Activated naive CD8-positive, alpha-beta T cell treated with anti-CD3 and anti-CD28 coated beads, Interleukin-2, amount 50 U/mL, for 24 hours (primary cell): ENCODE measurements at regions not wholly inside any gene's neighbourhood (a gene's known extent, or its start where the extent isn't known, plus 50 kb on each side); places are given as distances from the start of the nearest gene placed in this dataset.

Experiments used
- ATAC-seq: fragments of 150-1000 bp; cut with Tn5 transposase; one replicate; pipeline ENCODE4 v1.10.0; 2021
- DNase-seq: peaks from one replicate; pipeline ENCODE4 v3.0.0; 2021
- H3K27ac Mint-ChIP-seq: one replicate; pipeline ENCODE4 v1.8.0; 2021; ENCODE audit warnings: mild to moderate bottlenecking, mixed read lengths
- H3K27me3 Mint-ChIP-seq: one replicate; pipeline ENCODE4 v1.8.0; 2021; ENCODE audit warnings: mixed read lengths
- H3K36me3 Mint-ChIP-seq: one replicate; pipeline ENCODE4 v1.8.0; 2021; ENCODE audit warnings: low read depth, mixed read lengths
- H3K4me1 Mint-ChIP-seq: one replicate; pipeline ENCODE4 v1.8.0; 2021; ENCODE audit warnings: mixed read lengths
- H3K4me3 Mint-ChIP-seq: one replicate; pipeline ENCODE4 v1.8.0; 2021; ENCODE audit warnings: mild to moderate bottlenecking, moderate library complexity, mixed read lengths
- H3K9me3 Mint-ChIP-seq: one replicate; pipeline ENCODE4 v1.8.0; 2021; ENCODE audit warnings: mixed read lengths

DNA sequence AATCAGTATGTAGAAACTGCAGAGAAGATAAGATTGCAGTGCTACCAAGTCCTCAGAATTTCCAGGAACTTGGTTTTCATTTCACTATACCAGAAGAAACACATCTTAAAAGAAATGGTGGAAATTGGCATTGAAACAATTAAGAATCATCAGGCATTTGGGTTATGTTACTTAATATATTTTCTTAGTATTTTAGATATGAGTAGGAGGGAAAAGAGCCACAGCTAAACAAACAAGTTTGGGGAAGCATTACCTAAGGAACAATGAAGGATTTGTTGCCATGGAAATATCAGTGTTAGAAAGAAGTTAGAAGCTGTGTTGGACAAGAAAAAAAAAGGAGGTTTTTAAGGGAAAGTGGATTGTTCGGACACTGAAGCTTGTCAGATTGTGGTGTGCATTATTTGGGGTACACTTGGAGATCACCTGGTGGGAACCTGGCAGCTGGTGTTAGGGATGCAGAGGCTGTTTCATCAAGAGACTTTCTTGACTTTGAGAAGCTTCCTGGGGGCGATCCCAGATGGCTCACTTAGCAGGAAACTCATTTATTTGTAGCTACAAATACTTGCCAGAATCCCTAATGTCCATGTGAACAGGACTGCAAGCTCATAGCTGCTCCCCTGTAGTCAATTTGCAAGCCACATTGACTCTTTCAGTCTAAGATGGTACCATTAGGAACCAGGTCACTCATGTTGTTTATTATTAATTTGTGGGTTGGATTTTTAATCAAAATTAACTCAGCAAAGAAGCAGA lies 246.7 kb downstream of the RFC3 start:
- Mint-ChIP-seq H3K4me1 (no peaks in the 10 kb centered on the region), H3K9me3 (no peaks in the 10 kb centered on the region), H3K27ac (no peak overlapping the region), H3K27me3 (peaks cover 2% of the 10 kb centered on the region), H3K4me3 (no peak overlapping the region), H3K36me3 (no peaks in the 10 kb centered on the region)
- DNase-seq = no peak
- ATAC-seq = no peak

DNA sequence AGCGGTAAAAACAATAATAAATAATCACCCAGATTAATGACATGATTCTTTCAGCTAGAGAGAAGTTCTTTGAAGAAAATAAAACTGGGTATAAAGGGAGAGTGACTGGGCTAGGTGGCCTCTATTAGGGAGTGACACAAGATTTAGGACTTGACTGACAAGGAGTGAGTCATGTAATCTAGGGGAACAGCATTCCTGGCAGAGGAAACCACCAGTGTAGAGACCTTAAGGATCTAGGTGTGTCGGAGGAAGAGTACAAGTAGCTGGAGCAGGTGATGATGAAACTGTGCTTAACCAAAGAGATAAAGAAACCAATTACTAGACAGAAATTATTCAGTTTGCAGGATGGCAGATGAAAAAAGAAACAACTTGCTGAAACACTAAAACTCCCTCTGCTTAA lies 248.0 kb downstream of the RFC3 start:
- ATAC-seq (no peak), DNase-seq (no peak)
- Mint-ChIP-seq H3K36me3 (no peaks in the 10 kb centered on the region), H3K4me1 (no peaks in the 10 kb centered on the region), H3K27me3 (peaks cover 2% of the 10 kb centered on the region), H3K4me3 (no peak overlapping the region), H3K9me3 (no peaks in the 10 kb centered on the region), H3K27ac (no peak overlapping the region)

DNA sequence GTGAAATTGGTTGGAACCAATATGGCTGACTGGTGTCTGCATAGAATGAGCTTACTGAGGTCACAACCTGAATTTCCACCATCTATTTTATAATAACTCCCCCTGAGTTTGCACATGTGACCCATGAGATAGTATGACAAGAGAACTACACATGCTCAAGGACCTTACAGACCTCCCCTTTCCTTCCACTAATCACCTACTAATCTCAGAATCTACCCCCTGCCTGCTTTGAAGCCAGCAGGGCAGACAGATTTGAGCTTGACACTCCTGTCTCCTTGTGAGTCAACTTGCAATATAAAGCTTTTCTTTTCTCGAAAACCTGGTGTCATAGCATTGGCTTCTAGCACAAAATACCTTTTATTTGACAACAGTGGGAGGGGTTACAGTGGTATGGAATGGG lies 248.4 kb downstream of the RFC3 start:
- Mint-ChIP-seq H3K36me3 (no peaks in the 10 kb centered on the region), H3K4me1 (no peaks in the 10 kb centered on the region), H3K27ac (no peak overlapping the region), H3K27me3 (peaks cover 2% of the 10 kb centered on the region), H3K9me3 (no peaks in the 10 kb centered on the region), H3K4me3 (no peak overlapping the region)
- ATAC-seq (no peak), DNase-seq (no peak)

DNA sequence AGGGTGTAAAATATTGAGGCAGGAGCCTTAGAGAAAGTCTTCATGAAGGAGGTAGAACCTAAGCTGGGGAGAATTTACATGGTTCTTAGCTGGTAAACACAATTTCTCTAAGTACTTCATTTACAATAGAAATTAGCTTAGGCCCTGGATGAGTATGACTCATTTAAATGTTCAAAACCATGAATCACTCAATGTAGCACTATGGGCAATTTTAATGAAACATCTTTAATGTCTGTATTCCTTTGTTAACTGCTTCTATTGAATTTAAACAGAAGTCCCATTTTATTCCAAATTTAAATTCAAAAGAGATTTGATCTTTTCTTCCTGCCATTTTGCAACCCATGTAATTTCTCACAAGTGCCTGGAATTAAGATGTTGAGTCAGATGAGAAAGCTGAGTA lies 252.1 kb downstream of the RFC3 start:
- H3K36me3 Mint-ChIP-seq = no peaks in the 10 kb centered on the region
- H3K9me3 Mint-ChIP-seq = peaks cover 10% of the 10 kb centered on the region
- no peaks in the 10 kb centered on the region for H3K27me3 Mint-ChIP-seq
- no peak overlapping the region for H3K27ac Mint-ChIP-seq
- H3K4me3 Mint-ChIP-seq = no peak overlapping the region
- no peaks in the 10 kb centered on the region for H3K4me1 Mint-ChIP-seq
- ATAC-seq (no peak), DNase-seq (no peak)

DNA sequence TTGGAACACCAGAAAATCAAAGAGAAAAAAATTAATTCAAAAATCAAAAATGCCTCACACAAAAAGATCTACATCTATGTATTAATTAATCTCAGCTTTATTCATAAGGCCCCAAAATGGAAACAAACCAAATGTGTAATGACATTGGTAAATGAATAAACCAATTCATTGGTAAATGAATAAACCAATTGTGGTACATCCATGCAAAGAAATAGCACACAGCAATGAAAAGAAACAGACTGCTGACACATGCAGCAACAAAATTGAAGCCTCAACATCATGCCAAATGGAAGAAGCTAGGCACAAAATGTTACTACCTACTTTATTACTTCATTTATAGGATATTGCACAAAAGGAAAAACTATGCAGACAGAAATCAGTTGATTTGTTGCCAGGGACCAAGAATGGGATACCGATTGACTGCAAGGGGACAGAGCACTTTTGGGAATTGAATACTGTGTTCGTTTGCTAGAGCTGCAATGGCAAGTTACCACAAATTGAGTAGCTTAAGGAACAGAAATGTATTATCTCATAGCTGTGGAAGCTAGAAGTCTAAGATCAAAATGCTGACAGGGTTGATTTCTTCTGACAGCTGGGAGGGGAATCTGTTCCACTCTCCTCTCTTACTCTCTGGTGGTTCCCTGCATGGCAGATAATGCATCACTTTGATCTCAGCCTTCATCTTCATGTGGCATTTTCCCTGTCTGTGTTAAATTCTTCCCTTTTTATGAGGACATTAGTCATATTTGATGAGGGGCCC lies 252.8 kb downstream of the RFC3 start:
- Mint-ChIP-seq H3K9me3 (peaks cover 10% of the 10 kb centered on the region), H3K27me3 (no peaks in the 10 kb centered on the region), H3K27ac (no peak overlapping the region), H3K36me3 (no peaks in the 10 kb centered on the region), H3K4me1 (no peaks in the 10 kb centered on the region), H3K4me3 (no peak overlapping the region)
- ATAC-seq = no peak
- DNase-seq = no peak

DNA sequence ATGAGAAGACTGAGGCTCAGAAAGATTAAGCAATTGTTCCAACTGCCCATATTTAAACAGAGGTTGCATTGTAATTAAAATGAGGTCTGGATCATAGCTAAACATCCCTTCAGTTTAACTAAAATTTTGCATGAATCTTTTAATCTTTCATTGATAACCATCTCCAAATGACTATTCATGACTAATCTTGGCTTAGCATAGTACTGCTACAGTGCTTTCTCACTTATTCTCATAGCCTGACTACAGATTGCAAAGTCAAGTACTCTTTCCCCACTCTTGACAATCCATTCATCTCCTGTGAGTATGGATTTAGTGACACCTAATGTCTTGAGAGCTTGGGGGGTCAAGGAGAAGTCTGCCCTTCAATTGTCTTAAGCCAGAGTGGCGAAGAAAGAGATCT lies 258.4 kb downstream of the RFC3 start:
- Mint-ChIP-seq H3K9me3 (peaks cover 10% of the 10 kb centered on the region), H3K4me1 (no peaks in the 10 kb centered on the region), H3K36me3 (no peaks in the 10 kb centered on the region), H3K27me3 (no peaks in the 10 kb centered on the region), H3K27ac (no peak overlapping the region), H3K4me3 (no peak overlapping the region)
- ATAC-seq (no peak), DNase-seq (no peak)

DNA sequence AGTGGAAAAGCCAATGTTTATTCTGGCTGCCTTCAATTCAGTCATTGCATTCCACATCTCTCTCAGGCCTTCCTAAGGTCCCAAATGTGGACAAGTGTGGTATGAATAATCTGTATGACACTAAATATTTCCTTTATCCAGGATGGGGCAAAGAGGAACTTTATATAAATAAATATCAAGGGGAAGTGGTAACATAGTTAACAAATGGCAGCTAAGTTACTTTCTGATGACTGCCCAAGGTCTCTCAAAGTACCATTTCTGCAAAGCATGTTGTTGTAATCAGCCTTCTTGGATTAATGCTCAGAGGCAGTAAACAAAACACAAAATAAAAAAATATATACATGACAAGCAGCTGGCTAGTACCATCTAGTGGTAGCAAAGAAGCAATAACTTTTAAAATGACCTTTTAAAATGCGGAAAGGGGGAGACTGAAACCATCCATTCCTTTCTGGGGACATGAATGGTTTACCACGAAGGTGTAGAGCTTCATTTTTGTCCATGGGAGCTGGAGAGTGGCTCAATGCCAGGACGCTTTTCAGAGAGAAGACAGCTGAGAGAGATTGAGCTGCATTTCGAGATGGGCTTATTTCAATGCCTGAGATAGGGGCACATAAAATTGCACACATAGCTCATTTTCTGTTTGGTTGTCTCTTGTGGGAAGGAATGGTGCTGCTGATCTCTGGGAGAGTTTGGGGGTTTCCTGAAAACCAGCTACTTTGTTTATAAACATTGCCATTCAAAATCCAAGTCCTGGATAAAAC lies 259.2 kb downstream of the RFC3 start:
- DNase-seq = no peak
- no peak for ATAC-seq
- Mint-ChIP-seq H3K4me1 (no peaks in the 10 kb centered on the region), H3K9me3 (peaks cover 10% of the 10 kb centered on the region), H3K4me3 (no peak overlapping the region), H3K27me3 (no peaks in the 10 kb centered on the region), H3K27ac (no peak overlapping the region), H3K36me3 (no peaks in the 10 kb centered on the region)

DNA sequence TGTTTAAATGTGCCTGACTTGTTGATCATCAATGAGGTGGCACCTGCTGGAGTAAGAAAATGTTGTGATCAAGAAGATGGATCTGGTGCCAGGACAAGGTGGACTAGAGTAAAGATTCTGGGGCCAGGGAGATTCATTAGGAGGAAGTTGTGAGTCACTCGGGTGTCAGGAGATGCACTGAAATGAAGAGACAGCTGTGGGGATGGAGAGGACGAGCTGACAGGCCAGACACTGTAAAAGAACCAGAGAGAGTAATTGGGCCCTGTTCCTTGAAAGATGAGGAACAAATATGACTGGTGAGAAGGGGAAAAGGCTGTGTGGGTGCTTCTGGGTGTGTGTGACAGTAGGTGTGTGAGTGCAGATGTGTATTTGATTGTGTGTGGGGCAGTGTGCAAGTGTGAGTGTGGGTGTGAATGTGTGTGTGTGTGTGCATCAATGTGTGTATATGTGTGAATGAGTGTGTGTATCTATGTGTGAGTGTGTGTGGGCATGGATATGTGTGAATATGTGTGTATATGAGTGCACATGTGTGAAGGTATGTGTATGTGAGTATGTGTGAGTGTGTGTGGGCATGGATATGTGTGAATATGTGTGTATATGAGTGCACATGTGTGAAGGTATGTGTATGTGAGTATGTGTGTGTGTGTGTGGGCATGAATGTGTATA lies 260.5 kb downstream of the RFC3 start:
- Mint-ChIP-seq H3K27ac (no peak overlapping the region), H3K36me3 (no peaks in the 10 kb centered on the region), H3K27me3 (no peaks in the 10 kb centered on the region), H3K4me3 (no peak overlapping the region), H3K4me1 (no peaks in the 10 kb centered on the region), H3K9me3 (peaks cover 10% of the 10 kb centered on the region)
- DNase-seq (no peak), ATAC-seq (no peak)

DNA sequence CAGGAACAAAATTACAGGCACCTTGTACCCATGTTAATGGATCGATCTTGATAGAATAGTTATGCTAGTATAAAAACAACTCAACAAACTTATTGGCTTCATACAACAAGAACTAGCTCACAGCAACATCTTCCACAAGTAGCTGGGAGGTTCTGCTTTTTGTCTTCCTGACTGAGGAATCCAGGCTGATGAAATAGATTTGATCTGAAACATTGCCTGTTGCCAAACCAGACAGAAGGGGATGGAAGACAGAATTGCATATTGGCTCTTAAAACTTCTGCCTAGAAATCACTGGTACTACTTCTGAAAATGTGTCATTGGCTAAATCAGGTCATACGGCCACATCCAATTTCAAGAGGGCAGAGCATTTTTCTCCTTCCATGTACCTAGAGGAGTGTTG lies 267.3 kb downstream of the RFC3 start:
- H3K36me3 Mint-ChIP-seq = no peaks in the 10 kb centered on the region
- H3K4me3 Mint-ChIP-seq = no peak overlapping the region
- no peaks in the 10 kb centered on the region for H3K4me1 Mint-ChIP-seq
- no peaks in the 10 kb centered on the region for H3K27me3 Mint-ChIP-seq
- ATAC-seq (no peak), DNase-seq (no peak)
- no peaks in the 10 kb centered on the region for H3K9me3 Mint-ChIP-seq
- H3K27ac Mint-ChIP-seq = no peak overlapping the region

DNA sequence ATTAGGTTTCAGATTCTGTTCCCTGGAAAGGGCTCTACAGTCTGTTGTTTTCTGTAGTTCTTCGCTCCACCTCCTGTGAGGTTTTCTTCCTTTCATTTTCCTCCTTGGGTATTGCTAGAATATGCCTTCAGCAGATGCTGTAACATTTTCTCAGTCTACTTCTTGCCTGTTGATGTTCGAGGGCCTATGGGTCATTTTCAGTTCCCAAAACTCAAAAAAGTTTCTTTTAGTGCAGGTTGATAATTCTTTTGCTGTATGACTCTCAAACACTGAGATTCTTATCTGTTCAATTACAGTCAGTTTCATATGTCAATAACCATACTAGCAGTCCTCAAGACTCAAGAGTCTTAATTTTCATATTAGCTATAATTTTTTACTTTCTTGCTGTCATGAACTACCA lies 268.3 kb downstream of the RFC3 start:
- Mint-ChIP-seq H3K4me1 (no peaks in the 10 kb centered on the region), H3K4me3 (no peak overlapping the region), H3K9me3 (no peaks in the 10 kb centered on the region), H3K27me3 (no peaks in the 10 kb centered on the region), H3K36me3 (no peaks in the 10 kb centered on the region), H3K27ac (no peak overlapping the region)
- no peak for ATAC-seq
- DNase-seq = no peak

DNA sequence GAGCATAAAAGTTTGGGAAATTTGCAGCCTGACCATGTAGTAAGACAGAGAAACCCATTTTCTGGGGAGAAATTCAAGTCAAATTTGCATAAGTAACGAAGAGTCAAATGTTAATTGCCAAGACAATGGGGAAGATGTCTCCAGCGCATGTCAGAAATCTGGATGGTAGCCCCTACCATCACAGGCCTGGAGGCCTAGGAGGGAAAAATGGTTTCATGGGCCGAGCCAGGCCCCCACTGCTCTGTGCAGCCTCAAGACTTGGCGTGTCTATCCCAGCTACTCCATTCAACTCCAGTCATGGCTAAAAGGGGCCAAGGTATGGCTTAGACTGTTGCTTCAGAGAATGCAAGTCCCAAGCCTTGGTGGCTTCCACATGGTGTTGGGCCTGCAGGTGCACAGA lies 269.8 kb downstream of the RFC3 start:
- ATAC-seq (no peak), DNase-seq (no peak)

DNA sequence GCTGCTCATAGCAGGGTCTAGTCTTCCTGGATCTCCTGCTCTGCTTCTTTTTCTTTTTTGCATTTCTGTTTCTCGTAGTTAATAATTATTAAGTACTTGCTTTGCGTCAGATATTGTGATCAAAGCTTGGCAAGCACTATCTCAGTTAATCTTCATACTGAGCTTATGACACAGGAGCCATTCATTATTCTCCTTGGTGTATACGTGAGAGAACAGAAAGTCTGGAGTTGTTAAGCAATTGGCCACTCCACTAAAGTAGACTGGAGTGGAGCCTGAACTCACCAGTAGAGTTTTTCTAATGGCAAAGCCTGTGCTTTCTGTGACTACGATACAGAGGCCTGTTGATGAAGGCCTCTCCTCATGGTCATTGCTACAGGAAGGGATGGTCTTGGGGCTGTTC lies 285.9 kb downstream of the RFC3 start:
- H3K36me3 Mint-ChIP-seq = no peaks in the 10 kb centered on the region
- no peak overlapping the region for H3K27ac Mint-ChIP-seq
- DNase-seq (no peak), ATAC-seq (no peak)
- H3K9me3 Mint-ChIP-seq = no peaks in the 10 kb centered on the region
- no peak overlapping the region for H3K4me3 Mint-ChIP-seq
- H3K4me1 Mint-ChIP-seq = no peaks in the 10 kb centered on the region
- H3K27me3 Mint-ChIP-seq = no peaks in the 10 kb centered on the region

More for the DNA sequence above, 269.8 kb downstream of the RFC3 start:
- Mint-ChIP-seq H3K9me3 (no peaks in the 10 kb centered on the region), H3K27ac (no peak overlapping the region), H3K36me3 (no peaks in the 10 kb centered on the region), H3K4me3 (no peak overlapping the region), H3K4me1 (no peaks in the 10 kb centered on the region), H3K27me3 (no peaks in the 10 kb centered on the region)

DNA sequence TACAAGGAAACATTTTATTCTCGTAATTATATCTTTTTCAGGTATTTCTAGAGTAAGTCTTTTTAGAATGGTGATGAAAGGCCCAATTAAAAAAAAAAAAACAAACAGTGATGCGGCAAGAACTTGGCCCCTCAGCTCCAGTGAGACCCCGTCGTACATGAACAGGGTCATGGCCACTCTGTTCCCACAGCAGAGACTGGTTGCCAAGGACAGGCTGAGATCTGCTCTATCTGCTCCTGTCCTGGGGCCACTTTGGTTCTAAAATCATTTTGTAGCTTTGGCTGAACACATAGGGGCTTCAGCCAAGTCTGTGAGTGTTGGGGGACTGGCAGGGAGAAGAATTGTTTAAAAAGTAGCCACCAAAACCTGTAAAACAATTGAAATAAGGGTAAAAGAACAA lies 286.9 kb downstream of the RFC3 start:
- Mint-ChIP-seq H3K27ac (no peak overlapping the region), H3K4me3 (no peak overlapping the region), H3K4me1 (no peaks in the 10 kb centered on the region), H3K9me3 (peaks cover 8% of the 10 kb centered on the region), H3K27me3 (no peaks in the 10 kb centered on the region), H3K36me3 (no peaks in the 10 kb centered on the region)
- no peak for DNase-seq
- ATAC-seq = no peak

DNA sequence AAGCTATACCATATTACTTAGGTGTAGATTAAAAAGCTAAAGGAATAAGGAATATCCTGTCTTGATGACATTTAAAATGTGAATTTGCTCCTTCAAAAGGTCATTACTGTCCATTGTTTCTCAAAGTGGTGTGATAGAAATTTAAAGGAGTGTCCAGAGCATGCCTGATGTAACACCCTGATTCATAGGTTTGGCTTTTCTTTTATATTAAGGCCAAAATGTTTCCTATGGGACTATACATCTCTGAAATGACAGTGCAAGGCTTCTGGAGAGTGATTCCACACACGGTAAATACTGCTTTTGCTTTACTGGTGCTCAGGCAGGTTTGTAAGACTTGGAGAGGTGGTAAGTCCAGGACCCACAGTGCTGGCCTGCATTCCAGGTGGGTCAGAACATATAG lies 289.9 kb downstream of the RFC3 start:
- ATAC-seq (no peak), DNase-seq (no peak)
- no peaks in the 10 kb centered on the region for H3K4me1 Mint-ChIP-seq
- H3K36me3 Mint-ChIP-seq = no peaks in the 10 kb centered on the region
- peaks cover 12% of the 10 kb centered on the region for H3K9me3 Mint-ChIP-seq
- H3K4me3 Mint-ChIP-seq = no peak overlapping the region
- H3K27me3 Mint-ChIP-seq = no peaks in the 10 kb centered on the region
- H3K27ac Mint-ChIP-seq = no peak overlapping the region
